Neural cell (in vitro differentiated cells): ENCODE measurements at regions not wholly inside any gene's neighbourhood (a gene's known extent, or its start where the extent isn't known, plus 50 kb on each side); places are given as distances from the start of the nearest gene placed in this dataset.

ENCODE experiments used
- H2AFZ ChIP-seq: fragments of 200-600, 300-800 bp; sonication (generic), shearing (Covaris generic); 2 replicates; pipeline ENCODE4 v1.6.0; 2014; ENCODE audit warnings: low read depth, mild to moderate bottlenecking, antibody characterized with exemption, low read length, moderate library complexity
- H3F3A ChIP-seq: fragments of 200-600 bp; shearing (Covaris generic); 2 replicates; pipeline ENCODE4 v1.6.1; 2016; ENCODE audit warnings: mild to moderate bottlenecking, moderate library complexity, mixed read lengths, antibody characterized with exemption, low read length; ENCODE audit not compliant: insufficient read depth, poor library complexity, severe bottlenecking
- H3K27ac ChIP-seq: fragments of 200-600, 300-800 bp; sonication (generic), shearing (Covaris generic); 2 replicates; pipeline ENCODE4 v1.5.1; 2014; ENCODE audit warnings: mild to moderate bottlenecking, low read length, moderate library complexity
- H3K27me3 ChIP-seq: fragments of 300-800, 200-600 bp; sonication (generic), shearing (Covaris generic); 2 replicates; pipeline ENCODE4 v1.6.0; 2014; ENCODE audit warnings: mild to moderate bottlenecking, low read depth, low read length, moderate library complexity; ENCODE audit not compliant: insufficient read depth
- H3K36me3 ChIP-seq: fragments of 300-800, 200-600 bp; sonication (generic), shearing (Covaris generic); 2 replicates; pipeline ENCODE4 v1.5.1; 2014; ENCODE audit warnings: mild to moderate bottlenecking, antibody characterized with exemption, low read length, moderate library complexity; ENCODE audit not compliant: insufficient read depth
- H3K4me2 ChIP-seq: fragments of 300-800, 200-600 bp; sonication (generic), shearing (Covaris generic); 2 replicates; pipeline ENCODE4 v1.6.0; 2014; ENCODE audit warnings: mild to moderate bottlenecking, low read length
- H3K4me3 ChIP-seq: fragments of 300-800, 200-600 bp; sonication (generic), shearing (Covaris generic); 2 replicates; pipeline ENCODE4 v1.5.1; 2014; ENCODE audit warnings: mild to moderate bottlenecking, low read length, moderate library complexity
- H3K79me2 ChIP-seq: fragments of 200-600 bp; shearing (Covaris generic); replicated peaks from 2 replicates; pipeline ENCODE4 v1.6.0; 2014; ENCODE audit warnings: mild to moderate bottlenecking, low read length, moderate library complexity; ENCODE audit not compliant: insufficient read depth
- H3K9ac ChIP-seq: fragments of 300-800, 200-600 bp; sonication (generic), shearing (Covaris generic); 2 replicates; pipeline ENCODE4 v1.6.1; 2016; ENCODE audit warnings: mild to moderate bottlenecking, low read length, mixed read lengths
- H3K9me2 ChIP-seq: fragments of 200-600 bp; shearing (Covaris generic); 2 replicates; pipeline ENCODE4 v1.6.1; 2016; ENCODE audit warnings: mild to moderate bottlenecking, low read length, mixed read lengths; ENCODE audit not compliant: insufficient read depth
- H3K9me3 ChIP-seq: fragments of 200-600, 300-800 bp; sonication (generic), shearing (Covaris generic); 2 replicates; pipeline ENCODE4 v1.6.1; 2016; ENCODE audit warnings: mild to moderate bottlenecking, mixed run types, low read length, moderate library complexity, mixed read lengths
- H4K20me1 ChIP-seq: fragments of 200-600 bp; shearing (Covaris generic); 2 replicates; pipeline ENCODE4 v1.6.1; 2016; ENCODE audit warnings: mild to moderate bottlenecking, mixed run types; ENCODE audit not compliant: insufficient read depth
- CTCF ChIP-seq: fragments of 450-650 bp; IDR thresholded peaks from 2 replicates; pipeline ENCODE4 v1.5.1; 2014; ENCODE audit warnings: antibody characterized with exemption, mild to moderate bottlenecking, moderate library complexity; ENCODE audit not compliant: poor library complexity, severe bottlenecking
- EP300 ChIP-seq: fragments of 450-650 bp; conservative IDR thresholded peaks from 2 replicates; pipeline ENCODE4 v1.6.1; 2014; ENCODE audit warnings: antibody characterized with exemption, mild to moderate bottlenecking, moderate library complexity; ENCODE audit not compliant: poor library complexity, severe bottlenecking
- EZH2 ChIP-seq: fragments of 200-600, 300-800 bp; shearing (Covaris generic), sonication (generic); IDR thresholded peaks from 2 replicates; pipeline ENCODE4 v1.6.1; 2014; ENCODE audit warnings: antibody characterized with exemption, low read length, borderline replicate concordance, mild to moderate bottlenecking; ENCODE audit not compliant: insufficient read depth, poor library complexity, severe bottlenecking
- MXI1 ChIP-seq: fragments of 450-650 bp; conservative IDR thresholded peaks from 2 replicates; pipeline ENCODE4 v1.6.1; 2014; ENCODE audit warnings: antibody characterized with exemption, mild to moderate bottlenecking; ENCODE audit not compliant: poor library complexity, severe bottlenecking
- POLR2AphosphoS5 ChIP-seq: IDR thresholded peaks from 2 replicates; pipeline ENCODE4 v1.6.1; 2012
- RAD21 ChIP-seq: fragments of 450-650 bp; conservative IDR thresholded peaks from 2 replicates; pipeline ENCODE4 v1.6.1; 2014; ENCODE audit warnings: antibody characterized with exemption, mild to moderate bottlenecking, moderate library complexity
- REST ChIP-seq: IDR thresholded peaks from 2 replicates; pipeline ENCODE4 v1.6.1; 2012; ENCODE audit warnings: borderline replicate concordance
- SMC3 ChIP-seq: fragments of 450-650 bp; conservative IDR thresholded peaks from 2 replicates; pipeline ENCODE4 v1.6.1; 2014; ENCODE audit warnings: antibody characterized with exemption, mild to moderate bottlenecking, moderate library complexity; ENCODE audit not compliant: poor library complexity
- TAF1 ChIP-seq: IDR thresholded peaks from 2 replicates; pipeline ENCODE4 v1.6.1; 2012; ENCODE audit warnings: low read depth

- H3K36me3 ChIP-seq, result no peaks in the 10 kb centered on the region
- H3K79me2 ChIP-seq, result no peaks in the 10 kb centered on the region
- H3K4me2 ChIP-seq, result no peak overlapping the region
- H3K9me2 ChIP-seq, result no peaks in the 10 kb centered on the region
- no peaks in the 10 kb centered on the region for H3F3A ChIP-seq
- no peaks in the 10 kb centered on the region for H4K20me1 ChIP-seq
- no peaks in the 10 kb centered on the region for H3K27me3 ChIP-seq
- TF ChIP-seq EZH2, result no peak
- TF ChIP-seq RAD21, result no peak
- no peak for TF ChIP-seq TAF1
- no peak for TF ChIP-seq MXI1
- TF ChIP-seq SMC3, result no peak
- TF ChIP-seq REST, result no peak
- no peak for TF ChIP-seq POLR2AphosphoS5
- no peak for TF ChIP-seq CTCF
- no peak for TF ChIP-seq EP300
- no peak overlapping the region for H3K9ac ChIP-seq
- H3K9me3 ChIP-seq, result no peaks in the 10 kb centered on the region
- no peak overlapping the region for H2AFZ ChIP-seq
- H3K4me3 ChIP-seq, result no peak overlapping the region
- H3K27ac ChIP-seq, result no peak overlapping the region
Measured at GRCh38 chr1:115412286-115412685, 74.2 kb upstream of the NGF start.

- no peak overlapping the region for H3K27ac ChIP-seq
- H3K9me2 ChIP-seq, result no peaks in the 10 kb centered on the region
- no peaks in the 10 kb centered on the region for H4K20me1 ChIP-seq
- no peaks in the 10 kb centered on the region for H3K27me3 ChIP-seq
- no peak overlapping the region for H3K9ac ChIP-seq
- peaks cover 2% of the 10 kb centered on the region for H3K9me3 ChIP-seq
- H3K36me3 ChIP-seq, result no peaks in the 10 kb centered on the region
- TF ChIP-seq POLR2AphosphoS5 (no peak), RAD21 (no peak), SMC3 (no peak), CTCF (no peak), REST (no peak), EP300 (no peak), TAF1 (no peak), MXI1 (no peak), EZH2 (no peak)
- no peak overlapping the region for H3K4me3 ChIP-seq
- H3K79me2 ChIP-seq, result no peaks in the 10 kb centered on the region
- no peak overlapping the region for H3K4me2 ChIP-seq
- no peaks in the 10 kb centered on the region for H3F3A ChIP-seq
- H2AFZ ChIP-seq, result no peak overlapping the region
Measured at GRCh38 chr1:115411371-115412063, 73.5 kb upstream of the NGF start.
